SK-N-SH (cell line): ENCODE measurements at regions not wholly inside any gene's neighbourhood (a gene's known extent, or its start where the extent isn't known, plus 50 kb on each side); places are given as distances from the start of the nearest gene placed in this dataset.

Experiments
- RAD21 ChIP-seq: IDR thresholded peaks from 2 replicates; pipeline ENCODE4 v1.6.1; 2012; ENCODE audit warnings: mild to moderate bottlenecking, low read length
- TF ChIP-seq, protein P1 (sequence below): fragments of 200-600 bp; sonication (generic); IDR thresholded peaks from 2 replicates; pipeline ENCODE4 v1.6.1; 2017; ENCODE audit warnings: antibody characterized with exemption, mild to moderate bottlenecking, moderate library complexity

DNA sequence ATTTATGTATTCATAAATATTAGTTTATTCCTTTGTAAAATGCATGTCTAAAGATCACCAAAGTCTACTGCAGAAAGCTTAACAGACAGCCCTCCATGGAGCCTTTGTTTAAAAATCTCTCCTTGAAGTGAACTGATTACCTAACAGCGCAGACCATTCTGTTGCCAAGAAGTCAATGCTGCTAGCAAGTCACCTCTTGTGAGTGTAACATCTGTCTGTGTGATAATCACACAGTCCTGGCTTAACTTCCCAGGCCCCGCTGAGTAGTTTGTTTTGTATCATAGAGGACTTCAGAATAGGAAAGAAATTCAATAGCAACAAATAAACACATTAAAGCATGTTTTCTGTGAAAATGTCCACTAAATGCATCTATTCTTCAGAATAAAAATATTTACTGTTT lies 435.3 kb upstream of the IGFBP3 start:
- TF ChIP-seq RAD21, result no peak
- TF ChIP-seq, protein P1, sequence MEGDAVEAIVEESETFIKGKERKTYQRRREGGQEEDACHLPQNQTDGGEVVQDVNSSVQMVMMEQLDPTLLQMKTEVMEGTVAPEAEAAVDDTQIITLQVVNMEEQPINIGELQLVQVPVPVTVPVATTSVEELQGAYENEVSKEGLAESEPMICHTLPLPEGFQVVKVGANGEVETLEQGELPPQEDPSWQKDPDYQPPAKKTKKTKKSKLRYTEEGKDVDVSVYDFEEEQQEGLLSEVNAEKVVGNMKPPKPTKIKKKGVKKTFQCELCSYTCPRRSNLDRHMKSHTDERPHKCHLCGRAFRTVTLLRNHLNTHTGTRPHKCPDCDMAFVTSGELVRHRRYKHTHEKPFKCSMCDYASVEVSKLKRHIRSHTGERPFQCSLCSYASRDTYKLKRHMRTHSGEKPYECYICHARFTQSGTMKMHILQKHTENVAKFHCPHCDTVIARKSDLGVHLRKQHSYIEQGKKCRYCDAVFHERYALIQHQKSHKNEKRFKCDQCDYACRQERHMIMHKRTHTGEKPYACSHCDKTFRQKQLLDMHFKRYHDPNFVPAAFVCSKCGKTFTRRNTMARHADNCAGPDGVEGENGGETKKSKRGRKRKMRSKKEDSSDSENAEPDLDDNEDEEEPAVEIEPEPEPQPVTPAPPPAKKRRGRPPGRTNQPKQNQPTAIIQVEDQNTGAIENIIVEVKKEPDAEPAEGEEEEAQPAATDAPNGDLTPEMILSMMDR, result no peak
